ENCODE measurements at regions not wholly inside any gene's neighbourhood (a gene's known extent, or its start where the extent isn't known, plus 50 kb on each side); places are given as distances from the start of the nearest gene placed in this dataset.

DNA sequence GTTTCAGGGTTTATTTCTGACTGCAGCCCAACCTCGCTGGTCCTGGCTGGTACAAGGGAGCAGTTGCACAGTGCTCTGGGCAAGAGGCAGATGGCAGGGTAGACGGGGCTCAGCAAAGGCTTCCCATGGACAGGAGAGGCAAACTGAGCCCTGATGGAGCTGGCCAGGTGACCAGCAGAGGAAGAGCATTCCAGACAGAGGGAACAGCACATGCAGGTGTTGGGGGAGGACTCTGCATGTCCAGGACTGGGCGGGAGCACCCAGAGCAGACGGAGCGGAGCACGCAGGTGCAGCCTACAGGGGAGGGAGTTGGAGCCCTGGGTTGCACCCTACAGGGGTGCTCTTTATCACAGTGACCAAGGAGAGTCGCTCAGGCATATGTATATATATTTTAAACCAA, 285.3 kb downstream of the FOXL1 start:
- H3K27ac ChIP-seq, result no peak overlapping the region
- TF ChIP-seq ZFX (IDR thresholded peaks at IDR 0.05; ENCODE audit: borderline replicate concordance), result no peak
- TF ChIP-seq, protein P1, sequence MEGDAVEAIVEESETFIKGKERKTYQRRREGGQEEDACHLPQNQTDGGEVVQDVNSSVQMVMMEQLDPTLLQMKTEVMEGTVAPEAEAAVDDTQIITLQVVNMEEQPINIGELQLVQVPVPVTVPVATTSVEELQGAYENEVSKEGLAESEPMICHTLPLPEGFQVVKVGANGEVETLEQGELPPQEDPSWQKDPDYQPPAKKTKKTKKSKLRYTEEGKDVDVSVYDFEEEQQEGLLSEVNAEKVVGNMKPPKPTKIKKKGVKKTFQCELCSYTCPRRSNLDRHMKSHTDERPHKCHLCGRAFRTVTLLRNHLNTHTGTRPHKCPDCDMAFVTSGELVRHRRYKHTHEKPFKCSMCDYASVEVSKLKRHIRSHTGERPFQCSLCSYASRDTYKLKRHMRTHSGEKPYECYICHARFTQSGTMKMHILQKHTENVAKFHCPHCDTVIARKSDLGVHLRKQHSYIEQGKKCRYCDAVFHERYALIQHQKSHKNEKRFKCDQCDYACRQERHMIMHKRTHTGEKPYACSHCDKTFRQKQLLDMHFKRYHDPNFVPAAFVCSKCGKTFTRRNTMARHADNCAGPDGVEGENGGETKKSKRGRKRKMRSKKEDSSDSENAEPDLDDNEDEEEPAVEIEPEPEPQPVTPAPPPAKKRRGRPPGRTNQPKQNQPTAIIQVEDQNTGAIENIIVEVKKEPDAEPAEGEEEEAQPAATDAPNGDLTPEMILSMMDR (IDR thresholded peaks at IDR 0.05), result no peak

DNA sequence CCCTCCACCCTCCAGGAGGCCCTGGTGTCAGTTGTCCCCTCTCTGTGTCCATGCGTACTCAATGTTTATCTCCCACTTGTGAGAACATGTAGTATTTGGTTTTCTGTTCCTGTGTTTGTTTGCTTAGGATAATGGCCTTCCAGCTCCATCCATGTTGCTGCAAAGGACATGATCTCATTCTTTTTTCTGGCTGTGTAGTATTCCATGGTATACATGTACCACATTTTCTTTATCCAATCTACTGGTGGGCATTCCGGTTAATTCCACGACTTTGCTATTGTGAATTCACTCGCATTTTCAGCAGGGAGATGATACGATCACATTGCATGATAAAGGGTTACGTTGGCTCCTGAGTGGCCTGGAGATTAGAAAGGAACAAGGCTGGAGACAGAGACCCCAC, 286.2 kb downstream of the FOXL1 start:
- TF ChIP-seq, protein P1 (IDR thresholded peaks at IDR 0.05), result no peak
- no peak for TF ChIP-seq ZFX (IDR thresholded peaks at IDR 0.05; ENCODE audit: borderline replicate concordance)
- no peak overlapping the region for H3K27ac ChIP-seq

DNA sequence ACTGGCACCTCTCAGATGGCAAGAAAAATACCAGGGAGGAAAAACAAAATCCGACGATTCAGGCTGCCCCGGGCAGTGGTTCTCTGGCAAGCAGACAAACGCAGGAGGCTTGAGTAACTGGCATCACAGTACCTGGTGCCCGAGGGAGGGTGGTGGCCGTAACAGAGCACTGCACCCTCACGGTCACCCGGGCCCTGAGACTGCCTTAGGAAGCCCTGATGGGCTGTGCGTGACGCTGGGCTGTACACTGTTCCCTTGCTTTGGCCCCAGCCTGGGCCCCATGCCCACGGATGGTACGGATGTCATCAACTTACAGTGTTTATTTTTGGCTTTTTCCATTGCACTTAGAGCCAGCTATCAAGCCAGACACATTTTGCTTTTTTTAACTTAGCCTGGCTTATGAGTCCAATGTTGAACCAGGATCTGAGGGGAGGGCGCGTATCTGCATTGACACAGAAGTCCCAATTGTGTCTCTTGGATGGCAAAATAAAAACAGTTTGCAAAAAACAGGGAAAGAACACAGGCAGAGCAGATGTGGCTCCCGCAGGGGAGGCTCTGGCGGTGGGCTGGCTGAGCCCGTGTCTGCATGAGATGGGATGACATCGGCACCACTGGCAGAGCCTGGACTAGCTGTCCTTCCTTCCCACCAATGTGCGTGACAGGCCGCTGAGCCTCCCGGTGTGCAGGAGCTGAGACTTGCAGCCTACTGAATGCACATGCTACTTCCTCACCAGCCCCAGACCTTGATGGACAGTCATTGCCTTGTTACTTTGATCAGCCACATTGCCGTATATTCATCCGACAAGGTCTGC, 287.7 kb downstream of the FOXL1 start:
- H3K27ac ChIP-seq, result no peak overlapping the region
- TF ChIP-seq, protein P1 (IDR thresholded peaks at IDR 0.05), result no peak
- TF ChIP-seq ZFX (IDR thresholded peaks at IDR 0.05; ENCODE audit: borderline replicate concordance), result no peak

DNA sequence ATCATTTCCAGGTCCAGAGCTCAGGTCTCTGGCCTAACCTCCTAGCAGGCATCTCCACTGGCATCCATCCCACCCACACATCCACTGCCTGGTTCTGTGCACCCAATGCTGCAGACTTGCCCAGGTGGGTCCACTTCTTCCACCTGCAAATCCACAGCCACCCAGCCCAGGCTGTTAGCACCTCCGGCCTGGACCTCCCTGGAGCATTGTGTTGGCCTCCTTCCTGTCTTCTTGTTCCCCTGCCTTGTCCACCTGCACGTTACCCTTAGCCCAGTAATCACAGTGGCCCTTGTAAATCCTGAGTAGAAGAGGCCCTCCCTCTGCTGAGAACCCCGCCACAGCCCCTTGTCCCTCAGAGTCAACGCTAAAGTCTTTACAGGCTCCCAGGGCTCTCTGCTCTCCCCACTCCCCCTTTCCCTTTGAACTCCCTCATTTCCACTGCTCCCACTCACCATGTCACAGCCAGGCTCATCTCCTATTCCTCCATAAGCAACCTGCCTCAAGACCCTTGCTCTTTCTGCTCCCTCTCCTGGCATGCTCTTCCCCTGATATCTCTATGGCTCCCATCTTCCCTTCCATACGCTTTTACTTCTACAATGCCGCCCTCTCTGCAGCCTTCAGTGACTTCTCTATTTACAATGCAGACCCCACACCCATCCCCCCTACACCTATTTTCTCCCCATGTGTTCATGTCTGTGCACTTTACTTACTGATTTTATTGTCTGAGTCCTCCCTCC, 288.8 kb downstream of the FOXL1 start:
- TF ChIP-seq, protein P1 (IDR thresholded peaks at IDR 0.05), result no peak
- TF ChIP-seq ZFX (IDR thresholded peaks at IDR 0.05; ENCODE audit: borderline replicate concordance), result no peak
- no peak overlapping the region for H3K27ac ChIP-seq

DNA sequence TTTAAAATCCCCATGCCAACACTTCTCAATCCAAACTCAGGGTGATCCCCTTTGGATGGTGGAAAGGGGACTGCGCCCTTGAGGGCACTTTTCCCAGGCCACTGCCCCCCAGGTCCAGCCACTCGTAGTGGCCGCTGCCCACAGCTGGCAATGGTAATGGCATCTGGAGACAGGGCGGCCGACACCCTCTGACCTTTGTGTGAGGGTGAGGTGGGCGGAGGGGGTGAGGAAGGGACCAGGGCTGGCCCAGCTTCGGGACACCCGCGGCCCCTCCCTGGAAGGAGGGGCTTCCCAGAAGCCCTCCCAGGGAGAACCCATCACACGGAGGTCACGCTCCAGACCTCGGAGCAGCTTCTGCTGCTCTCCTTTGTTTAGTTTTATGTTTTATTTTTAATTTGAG, 289.7 kb downstream of the FOXL1 start:
- no peak overlapping the region for H3K27ac ChIP-seq
- no peak for TF ChIP-seq ZFX (IDR thresholded peaks at IDR 0.05; ENCODE audit: borderline replicate concordance)
- TF ChIP-seq, protein P1 (IDR thresholded peaks at IDR 0.05), result no peak

DNA sequence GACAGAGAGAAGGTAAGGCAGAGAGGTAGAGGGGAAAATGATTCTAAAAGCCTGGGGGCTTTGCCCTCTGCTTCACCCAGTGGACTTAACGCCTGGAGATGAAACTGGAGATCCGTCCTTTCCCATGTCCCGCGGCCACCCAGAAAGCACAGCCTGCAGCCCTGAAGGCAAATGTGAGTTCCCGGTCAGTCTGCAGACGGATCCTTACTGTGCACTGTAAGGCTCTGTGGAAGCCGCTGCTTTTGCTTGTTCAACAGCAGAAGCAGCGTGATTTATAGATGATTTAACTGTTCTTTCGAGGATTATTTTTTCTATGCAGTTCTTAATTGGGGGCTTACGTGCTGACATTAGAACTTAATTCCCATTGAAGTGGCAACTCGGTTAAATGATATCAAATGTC, 290.4 kb downstream of the FOXL1 start:
- H3K27ac ChIP-seq, result no peak overlapping the region
- TF ChIP-seq, protein P1 (IDR thresholded peaks at IDR 0.05), result no peak

Measured in 22Rv1 (cell line).